ENCODE measurements at regions not wholly inside any gene's neighbourhood (a gene's known extent, or its start where the extent isn't known, plus 50 kb on each side); places are given as distances from the start of the nearest gene placed in this dataset.
"Not testable (repeated sequence)": the region's sequence is repeated elsewhere in the genome, so short reads cannot be mapped to it uniquely, and the experiment has no call there.

DNA sequence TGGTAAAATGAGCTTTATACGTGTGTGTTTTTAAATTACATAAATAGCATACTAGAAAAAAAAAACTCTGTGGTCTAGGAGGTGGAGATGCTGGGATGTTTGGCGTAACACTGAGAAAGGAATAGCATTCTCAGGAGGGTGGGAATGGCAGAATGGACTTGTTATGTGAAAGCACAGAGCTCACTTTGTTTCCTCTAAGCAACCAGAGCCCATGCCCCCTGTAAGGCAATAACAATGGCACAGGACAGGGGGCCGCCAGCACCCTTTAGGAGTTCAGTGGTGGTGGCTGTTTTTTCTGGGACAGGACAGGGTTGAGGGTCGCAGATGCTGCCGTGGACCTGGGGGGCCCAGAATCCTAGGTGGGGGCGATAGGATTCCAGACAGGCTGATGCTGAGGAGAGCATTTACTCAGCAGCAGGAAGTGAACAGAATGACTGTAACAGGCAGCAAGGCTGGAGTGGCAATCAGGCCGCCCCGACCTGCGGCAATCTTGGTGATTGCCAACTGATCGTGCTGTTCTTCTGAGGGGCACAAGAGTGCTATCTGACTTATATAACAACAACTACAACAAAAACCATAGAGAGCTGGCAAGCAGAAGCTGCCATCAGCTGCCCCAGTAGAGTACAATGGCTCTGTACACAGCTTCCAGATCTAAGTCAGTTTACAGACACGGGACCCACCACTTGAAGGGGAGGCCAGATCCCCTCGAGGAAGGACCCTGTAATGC, 160.4 kb downstream of the UACA start:
- ATAC-seq = no peak
- intact Hi-C loops (cut with DNase I, micrococcal nuclease) = no loop called here

DNA sequence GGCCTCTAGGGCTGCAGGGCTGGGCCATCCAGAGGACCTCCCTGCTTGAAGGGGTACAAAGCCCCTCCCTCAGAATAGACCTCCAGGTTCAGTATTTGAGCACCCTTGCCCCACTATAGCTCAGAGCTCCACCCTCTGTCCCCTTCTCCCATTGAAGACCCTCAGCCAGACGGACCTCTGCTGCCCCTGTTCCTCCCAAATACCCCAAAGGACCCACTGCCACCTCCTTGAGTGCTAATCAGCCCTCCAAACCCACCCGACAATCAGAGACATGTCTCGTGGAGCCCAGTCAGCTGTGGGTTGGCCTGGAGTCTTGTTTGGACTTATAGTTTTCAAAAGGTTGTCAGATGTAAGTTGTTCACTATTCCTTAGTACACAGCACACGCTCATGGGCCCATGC, 161.1 kb downstream of the UACA start:
- ATAC-seq (no peak), DNase-seq (no peak)
- intact Hi-C loops (cut with DNase I, micrococcal nuclease) = no loop called here

More for the DNA sequence above, 160.4 kb downstream of the UACA start:
- no peak for DNase-seq

DNA sequence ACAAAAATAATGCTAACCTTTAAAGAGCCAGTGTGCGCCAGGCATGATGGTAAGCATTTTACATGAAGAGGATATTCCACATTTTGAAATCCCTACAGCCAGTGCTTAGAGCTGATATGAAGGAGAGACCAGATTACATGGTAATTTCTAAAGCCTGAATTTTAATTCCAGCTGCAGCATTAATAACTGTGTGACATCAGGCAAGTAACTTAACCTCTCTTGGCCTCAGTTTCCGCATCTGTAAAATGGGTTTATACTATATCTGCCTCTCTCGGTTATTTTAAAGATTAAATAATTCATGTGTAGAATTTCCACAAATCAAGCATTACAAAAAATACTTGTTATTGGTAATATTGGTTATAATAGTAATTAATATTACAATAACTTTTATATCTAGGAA, 165.4 kb downstream of the UACA start:
- intact Hi-C loops (cut with DNase I, micrococcal nuclease) = no loop called here
- DNase-seq (no peak), ATAC-seq (no peak)

DNA sequence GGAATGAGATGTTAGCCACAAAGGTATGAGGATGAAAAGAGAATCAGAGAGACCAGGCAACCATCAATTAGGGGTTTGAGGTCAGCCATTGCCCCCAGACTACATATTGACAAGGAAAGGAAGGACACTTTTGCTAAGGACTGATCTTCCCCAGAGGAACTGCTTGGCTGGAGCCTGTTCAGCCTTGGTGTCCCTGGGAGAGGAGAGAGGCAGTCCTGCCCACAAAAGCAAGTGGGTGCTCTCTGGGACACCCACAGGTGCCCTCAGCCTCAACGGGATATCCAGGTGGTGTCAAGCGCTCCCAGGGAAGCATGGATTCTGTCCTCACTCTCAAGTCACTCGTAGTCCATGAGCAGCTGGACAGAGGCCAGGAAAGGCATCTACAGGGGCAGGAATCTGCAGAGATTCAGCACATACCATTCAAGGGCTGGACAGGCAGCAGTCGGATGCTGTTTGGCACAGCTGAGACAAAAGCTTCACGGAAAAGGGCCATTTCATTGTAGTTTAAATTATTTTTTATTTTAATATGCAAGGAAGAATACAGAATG, 166.2 kb downstream of the UACA start:
- ATAC-seq (no peak), DNase-seq (no peak)
- intact Hi-C loops (cut with DNase I, micrococcal nuclease) = no loop called here

- intact Hi-C loops (cut with DNase I, micrococcal nuclease) = no loop called here
- DNase-seq (no peak), ATAC-seq (peak; percentile 48)
Measured at GRCh38 chr15:70596354-70597055, 166.9 kb downstream of the UACA start.

- DNase-seq (no peak), ATAC-seq (no peak)
- intact Hi-C loops (cut with DNase I, micrococcal nuclease) = no loop called here
Measured at GRCh38 chr15:70593795-70594194, 169.6 kb downstream of the UACA start.

- ATAC-seq (no peak), DNase-seq (no peak)
- intact Hi-C loops (cut with DNase I, micrococcal nuclease) = no loop called here
Measured at GRCh38 chr15:70589728-70590127, 173.6 kb downstream of the UACA start.

GRCh38 chr15:70589221-70589620, 174.1 kb downstream of the UACA start:
- intact Hi-C loops (cut with DNase I, micrococcal nuclease) = no loop called here
- no peak for DNase-seq
- no peak for ATAC-seq

DNA sequence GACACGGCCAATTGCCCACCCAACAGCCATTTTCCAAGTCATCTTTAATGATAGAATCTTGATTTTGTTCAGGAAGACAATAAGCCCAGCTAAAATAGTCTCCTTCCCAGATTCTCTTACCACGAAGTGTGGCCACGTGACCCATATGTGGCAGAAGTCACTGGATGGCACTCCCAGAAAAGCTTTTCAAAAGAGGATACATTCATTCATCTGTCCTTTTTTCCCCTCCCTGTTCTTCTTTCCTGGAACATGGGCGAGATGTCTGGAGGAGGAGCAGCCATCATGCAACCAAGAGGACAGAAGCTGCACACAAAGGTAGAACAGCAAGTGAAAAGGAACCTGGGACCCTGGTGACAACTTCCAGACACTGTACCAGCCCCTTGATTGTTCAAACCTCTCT, 174.7 kb downstream of the UACA start:
- DNase-seq = no peak
- intact Hi-C loops (cut with DNase I, micrococcal nuclease) = no loop called here
- no peak for ATAC-seq

DNA sequence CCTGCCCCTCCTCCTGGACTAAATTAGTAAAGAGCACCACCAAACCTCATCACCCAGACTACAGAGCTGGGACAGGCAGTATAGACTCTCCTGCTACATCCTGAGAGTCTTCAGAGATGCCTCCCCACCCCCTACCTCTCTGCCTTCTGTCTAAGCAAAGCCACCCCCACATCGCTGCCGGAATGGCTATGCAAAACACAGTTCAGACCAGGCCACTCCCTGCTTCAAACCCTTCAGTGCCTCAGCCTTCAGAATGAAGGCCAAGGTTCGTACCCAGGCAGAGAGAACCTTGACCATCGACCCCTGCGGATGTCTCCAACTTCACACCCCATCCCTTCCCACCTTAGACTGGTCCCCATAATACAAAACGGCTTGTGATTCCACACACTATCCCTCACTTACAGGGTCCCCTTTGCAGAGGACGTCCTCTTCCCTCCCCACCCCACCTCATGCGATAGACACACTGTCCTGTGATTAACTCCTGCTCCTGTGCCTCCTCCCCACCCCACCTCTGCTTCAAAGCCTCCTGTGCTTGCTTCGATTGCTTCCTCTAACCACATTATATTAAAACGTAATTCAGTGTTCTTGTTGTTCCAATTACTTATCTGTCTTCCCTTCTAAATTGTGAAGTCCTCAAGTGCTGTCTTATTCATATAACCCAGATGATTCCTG, 175.3 kb downstream of the UACA start:
- no peak for ATAC-seq
- no peak for DNase-seq

GRCh38 chr15:70587012-70587634, 176.2 kb downstream of the UACA start:
- intact Hi-C loops (cut with DNase I, micrococcal nuclease); ATAC-seq; DNase-seq: not testable (repeated sequence)

More for the DNA sequence above, 175.3 kb downstream of the UACA start:
- intact Hi-C loops (cut with DNase I, micrococcal nuclease) = no loop called here

GRCh38 chr15:70586241-70586640, 177.1 kb downstream of the UACA start:
- intact Hi-C loops (cut with DNase I, micrococcal nuclease) = no loop called here
- DNase-seq = no peak
- no peak for ATAC-seq

GRCh38 chr15:70585707-70586034, 177.7 kb downstream of the UACA start:
- ATAC-seq = no peak
- intact Hi-C loops (cut with DNase I, micrococcal nuclease) = no loop called here
- no peak for DNase-seq

GRCh38 chr15:70584838-70585706, 178.3 kb downstream of the UACA start:
- intact Hi-C loops (cut with DNase I, micrococcal nuclease) = no loop called here
- ATAC-seq = no peak

DNA sequence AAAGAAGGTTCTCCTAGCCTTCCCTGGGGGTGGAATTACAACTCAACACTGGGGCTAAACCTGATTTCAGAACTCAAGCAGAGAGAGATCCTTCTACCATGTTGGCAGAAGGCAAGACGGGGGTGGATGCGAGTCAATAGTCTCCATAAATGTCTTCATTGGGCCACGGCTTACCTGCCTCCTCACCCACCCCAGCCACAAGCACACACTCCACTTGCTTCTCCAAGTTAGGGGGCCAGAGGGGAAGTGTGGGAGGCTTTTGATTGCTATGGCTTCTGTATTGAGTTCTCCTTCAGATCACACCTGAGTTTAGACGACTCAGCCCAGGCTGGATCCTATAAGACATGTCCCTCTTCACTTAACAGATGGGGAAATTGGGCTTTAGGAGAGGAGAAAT, 178.9 kb downstream of the UACA start:
- ATAC-seq = no peak
- intact Hi-C loops (cut with DNase I, micrococcal nuclease) = no loop called here
- no peak for DNase-seq

More at GRCh38 chr15:70584838-70585706, 178.3 kb downstream of the UACA start:
- DNase-seq = peak in 1 of 2 donors; percentile 17

DNA sequence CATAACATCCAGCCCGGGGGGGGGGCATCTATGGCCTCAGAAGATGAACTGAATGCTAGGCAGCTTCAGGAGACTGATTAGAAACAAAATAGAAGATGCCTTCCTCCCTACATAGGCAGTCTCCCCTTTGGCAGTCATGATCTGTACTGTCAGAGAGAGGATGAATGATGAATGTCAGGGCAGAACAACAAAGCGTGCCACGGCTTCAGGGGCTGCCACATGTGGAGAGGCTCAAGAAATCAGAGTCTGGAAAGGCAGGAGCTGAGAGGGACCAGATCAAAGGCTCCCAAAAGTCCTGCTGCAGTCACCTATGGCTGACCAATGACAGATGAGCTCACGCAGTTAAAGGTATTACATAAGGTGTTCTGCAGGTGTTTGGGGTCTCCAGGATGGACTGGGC, 180.4 kb downstream of the UACA start:
- DNase-seq (no peak), ATAC-seq (no peak)
- intact Hi-C loops (cut with DNase I, micrococcal nuclease) = no loop called here

- ATAC-seq (no peak), DNase-seq (no peak)
- intact Hi-C loops (cut with DNase I, micrococcal nuclease) = no loop called here
Measured at GRCh38 chr15:70582143-70582945, 181.0 kb downstream of the UACA start.

DNA sequence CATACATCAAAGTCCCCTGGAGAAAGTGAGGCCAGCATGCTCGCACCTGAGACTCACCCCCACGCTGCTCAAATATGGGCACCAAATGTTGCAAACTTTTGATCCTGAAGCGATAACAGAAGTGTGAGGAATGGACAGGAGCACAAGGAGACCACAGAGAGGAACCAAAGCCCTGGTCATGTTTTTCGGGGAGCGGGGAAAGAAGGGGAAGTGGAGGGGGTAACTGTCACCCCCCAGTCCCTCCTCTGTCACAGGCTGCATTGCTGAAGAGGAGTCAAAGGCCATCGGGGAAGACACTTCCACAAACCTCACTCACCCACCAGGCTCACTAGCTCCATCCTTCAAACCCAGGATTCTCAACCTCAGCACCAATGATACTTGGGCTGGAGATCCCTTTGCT, 182.4 kb downstream of the UACA start:
- intact Hi-C loops (cut with DNase I, micrococcal nuclease) = no loop called here
- DNase-seq (no peak), ATAC-seq (no peak)

All from left colon (tissue), 2 donors.